H1 (cell line): ENCODE measurements at regions not wholly inside any gene's neighbourhood (a gene's known extent, or its start where the extent isn't known, plus 50 kb on each side); places are given as distances from the start of the nearest gene placed in this dataset.

Source experiments
- CTCF ChIA-PET: fragments of 300-600 bp; sonication (Branson Sonifier 250); formaldehyde crosslinking; loops from one replicate; lab custom pipeline; 2021; ENCODE audit not compliant: partially characterized antibody; lab: Charles Lee
- POLR2A ChIA-PET: fragments of 300-600 bp; sonication (Branson Sonifier 250); formaldehyde crosslinking; loops from one replicate; lab custom pipeline; 2021; ENCODE audit warnings: inconsistent platforms; ENCODE audit not compliant: partially characterized antibody; lab: Charles Lee
- DNase-seq, 2 experiments: peaks; one replicate each; pipeline versions ENCODE4 v3.0.0 to v3.0.0-alpha.2; 2010 to 2022; ENCODE audit warnings: low spot score in 2 of 2, low read depth in 1 of 2, mixed read lengths in 1 of 2
- FAIRE-seq: peaks from 2 replicates; lab custom pipeline; 2011; peaks lifted over from hg19 to GRCh38; lab: Jason Lieb, UNC
- H2AFZ ChIP-seq: 2 replicates; pipeline ENCODE4 v1.8.1; 2012; ENCODE audit warnings: low read length, inconsistent platforms
- H2AK5ac ChIP-seq: 2 replicates; pipeline ENCODE4 v1.6.1; 2013; ENCODE audit warnings: low read depth, low read length
- H2BK120ac ChIP-seq: replicated peaks from 2 replicates; pipeline ENCODE3; 2013; ENCODE audit warnings: low read depth, low read length, inconsistent platforms
- H2BK12ac ChIP-seq: 2 replicates; pipeline ENCODE4 v1.6.1; 2013; ENCODE audit warnings: low read depth, low read length
- H2BK15ac ChIP-seq: 2 replicates; pipeline ENCODE4 v1.6.1; 2013; ENCODE audit warnings: low read length
- H2BK20ac ChIP-seq: 2 replicates; pipeline ENCODE4 v1.6.1; 2013; ENCODE audit warnings: low read length
- H2BK5ac ChIP-seq: 2 replicates; pipeline ENCODE4 v1.6.1; 2013; ENCODE audit warnings: low read depth, low read length
- H3K14ac ChIP-seq: 2 replicates; pipeline ENCODE4 v1.6.1; 2013; ENCODE audit warnings: inconsistent platforms; ENCODE audit not compliant: insufficient read length
- H3K18ac ChIP-seq: 2 replicates; pipeline ENCODE4 v1.6.1; 2013; ENCODE audit warnings: low read length; ENCODE audit errors: extremely low read depth
- H3K23ac ChIP-seq: 2 replicates; pipeline ENCODE4 v1.6.1; 2013; ENCODE audit warnings: inconsistent platforms; ENCODE audit not compliant: insufficient read length
- H3K23me2 ChIP-seq: 2 replicates; pipeline ENCODE4 v1.6.1; 2013; ENCODE audit warnings: low read depth, low read length
- H3K27ac ChIP-seq: 2 replicates; pipeline ENCODE4 v1.6.1; 2011; ENCODE audit warnings: low read depth, low read length, inconsistent platforms
- H3K27me3 ChIP-seq, 4 experiments: replicated peaks in 1 of 4; 1 replicate in 1 of 4; 2 replicates in 3 of 4; pipeline versions ENCODE4 v1.6.1 to v1.8.1; 2011 to 2013; ENCODE audit warnings: low read length in 3 of 4, mild to moderate bottlenecking in 3 of 4, inconsistent platforms in 2 of 4, mixed read lengths in 2 of 4, moderate library complexity in 1 of 4; ENCODE audit not compliant: control insufficient read depth in 3 of 4, insufficient read depth in 3 of 4; ENCODE audit errors: extremely low read depth in 1 of 4
- H3K36me3 ChIP-seq, 4 experiments: 2 replicates each; pipeline versions ENCODE4 v1.6.1 to v1.8.1; 2011 to 2013; ENCODE audit warnings: mild to moderate bottlenecking in 4 of 4, low read length in 3 of 4, moderate library complexity in 2 of 4, control low read depth in 1 of 4, inconsistent platforms in 1 of 4; ENCODE audit not compliant: insufficient read depth in 4 of 4, control insufficient read depth in 2 of 4
- H3K4ac ChIP-seq: replicated peaks from 2 replicates; pipeline ENCODE3; 2013; ENCODE audit warnings: low read length, low read depth, mixed read lengths, inconsistent platforms; ENCODE audit not compliant: insufficient read length
- H3K4me1 ChIP-seq, 4 experiments: replicated peaks in 1 of 4; 1 replicate in 1 of 4; 2 replicates in 3 of 4; pipeline versions ENCODE4 v1.6.1 to v1.8.1; 2011 to 2013; ENCODE audit warnings: low read length in 3 of 4, inconsistent platforms in 2 of 4, mixed read lengths in 1 of 4; ENCODE audit not compliant: insufficient read depth in 4 of 4, control insufficient read depth in 3 of 4
- H3K4me2 ChIP-seq, 2 experiments: 2 replicates each; pipeline versions ENCODE4 v1.6.1 to v1.8.1; 2011 to 2013; ENCODE audit warnings: low read depth in 2 of 2, low read length in 2 of 2, control low read depth in 1 of 2, inconsistent platforms in 1 of 2, mild to moderate bottlenecking in 1 of 2; ENCODE audit not compliant: insufficient read depth in 1 of 2
- H3K4me3 ChIP-seq, 4 experiments: fragments of 200-600, 300-600 bp in 1 of 4; sonication (generic), shearing (Covaris generic), sonication (Bioruptor Twin) in 1 of 4; 2 replicates each; pipeline versions ENCODE4 v1.5.1 to v1.8.1; 2011 to 2016; ENCODE audit warnings: low read length in 4 of 4, low read depth in 3 of 4, control low read depth in 2 of 4, inconsistent platforms in 2 of 4, mild to moderate bottlenecking in 2 of 4, mixed read lengths in 1 of 4, moderate library complexity in 1 of 4; ENCODE audit not compliant: insufficient read depth in 2 of 4; ENCODE audit errors: extremely low read depth in 1 of 4
- H3K56ac ChIP-seq: replicated peaks from 2 replicates; pipeline ENCODE3; 2013; ENCODE audit warnings: low read depth, mild to moderate bottlenecking, mixed read lengths, low read length, inconsistent platforms; ENCODE audit not compliant: insufficient read length
- H3K79me1 ChIP-seq: 2 replicates; pipeline ENCODE4 v1.6.1; 2013; ENCODE audit warnings: low read depth, low read length, control low read depth
- H3K79me2 ChIP-seq, 2 experiments: 2 replicates each; pipeline versions ENCODE4 v1.6.1 to v1.8.1; 2012 to 2013; ENCODE audit warnings: low read length in 2 of 2, mild to moderate bottlenecking in 2 of 2, inconsistent platforms in 1 of 2; ENCODE audit not compliant: insufficient read depth in 2 of 2, control insufficient read depth in 1 of 2
- H3K9ac ChIP-seq, 4 experiments: replicated peaks in 1 of 4; 1 replicate in 1 of 4; 2 replicates in 3 of 4; pipeline versions ENCODE4 v1.6.1 to v1.8.1; 2011 to 2013; ENCODE audit warnings: low read depth in 3 of 4, low read length in 3 of 4, control low read depth in 2 of 4, mild to moderate bottlenecking in 2 of 4, moderate library complexity in 2 of 4, inconsistent platforms in 1 of 4; ENCODE audit errors: extremely low read depth in 1 of 4
- H3K9me3 ChIP-seq, 2 experiments: 2 replicates each; pipeline versions ENCODE4 v1.6.1 to v1.8.1; 2012 to 2013; ENCODE audit warnings: mild to moderate bottlenecking in 2 of 2, moderate library complexity in 2 of 2, control low read depth in 1 of 2, inconsistent platforms in 1 of 2, low read depth in 1 of 2, low read length in 1 of 2, mixed read lengths in 1 of 2; ENCODE audit not compliant: insufficient read depth in 2 of 2
- H4K20me1 ChIP-seq, 2 experiments: replicated peaks in 1 of 2; 2 replicates each; pipeline versions ENCODE3 to v1.8.1; 2011 to 2013; ENCODE audit warnings: inconsistent platforms in 2 of 2, low read length in 2 of 2, mild to moderate bottlenecking in 1 of 2; ENCODE audit not compliant: insufficient read depth in 2 of 2, control insufficient read depth in 1 of 2
- H4K5ac ChIP-seq: 2 replicates; pipeline ENCODE4 v1.6.1; 2013; ENCODE audit warnings: low read length, low read depth, mixed read lengths, inconsistent platforms; ENCODE audit not compliant: insufficient read length
- H4K8ac ChIP-seq: 2 replicates; pipeline ENCODE4 v1.8.0; 2013; ENCODE audit warnings: mild to moderate bottlenecking, moderate library complexity, low read length, inconsistent platforms; ENCODE audit not compliant: insufficient read depth; ENCODE audit errors: extremely low read depth
- H4K91ac ChIP-seq: replicated peaks from 2 replicates; pipeline ENCODE3; 2013; ENCODE audit warnings: low read length, mixed read lengths, inconsistent platforms; ENCODE audit not compliant: insufficient read length
- CBX5 ChIP-seq: fragments of 300-800, 300-1000 bp; sonication (generic); IDR thresholded peaks from 2 replicates; pipeline ENCODE4 v1.7.1; 2016; ENCODE audit warnings: antibody characterized with exemption, low read length, low read depth
- CBX8 ChIP-seq: fragments of 300-800, 300-1000 bp; sonication (generic); IDR thresholded peaks from 2 replicates; pipeline ENCODE4 v1.7.1; 2016; ENCODE audit warnings: low read depth, low read length, borderline replicate concordance
- GABPA ChIP-seq: IDR thresholded peaks from 2 replicates; pipeline ENCODE4 v1.6.1; 2011; ENCODE audit warnings: mild to moderate bottlenecking, low read length, moderate library complexity, borderline replicate concordance; ENCODE audit not compliant: insufficient read depth
- HDAC2 ChIP-seq, 2 experiments: fragments of 300-600 bp in 1 of 2; sonication (generic) in 1 of 2; IDR thresholded peaks; 2 replicates each; pipeline ENCODE4 v1.6.1; 2011 to 2012; ENCODE audit warnings: low read depth in 2 of 2, low read length in 2 of 2, mild to moderate bottlenecking in 2 of 2, moderate library complexity in 2 of 2, borderline replicate concordance in 1 of 2, inconsistent platforms in 1 of 2
- KDM4A ChIP-seq: IDR thresholded peaks from one replicate; pipeline ENCODE4 v1.7.1; 2012; ENCODE audit warnings: low read depth, mild to moderate bottlenecking, moderate library complexity, low read length, inconsistent platforms; ENCODE audit not compliant: severe bottlenecking
- POU5F1 ChIP-seq: IDR thresholded peaks from 2 replicates; pipeline ENCODE4 v1.6.1; 2011; ENCODE audit warnings: low read depth, mild to moderate bottlenecking, low read length, moderate library complexity
- RAD21 ChIP-seq, 2 experiments: IDR thresholded peaks in 1 of 2; conservative IDR thresholded peaks in 1 of 2; 2 replicates each; pipeline ENCODE4 v1.6.1; 2011; ENCODE audit warnings: low read depth in 2 of 2, low read length in 2 of 2, improper control_type of control experiment in 1 of 2, inconsistent platforms in 1 of 2, mild to moderate bottlenecking in 1 of 2, moderate library complexity in 1 of 2
- SRF ChIP-seq: IDR thresholded peaks from 2 replicates; pipeline ENCODE4 v1.6.1; 2011; ENCODE audit warnings: mild to moderate bottlenecking, low read depth, low read length, moderate library complexity
- SUZ12 ChIP-seq: fragments of 200-600 bp; sonication (generic); IDR thresholded peaks from 2 replicates; pipeline ENCODE4 v1.6.1; 2012; ENCODE audit warnings: mild to moderate bottlenecking, inconsistent platforms, low read length, moderate library complexity, mixed read lengths
- whole genome bisulfite sequencing, 2 experiments: shearing (Covaris generic) in 1 of 2; methylation state at CpG; one replicate each; pipeline versions ENCODE4 v1.1.6 to v1.1.7; 2013 to 2015; ENCODE audit warnings: low lambda C conversion rate in 2 of 2, mixed read lengths in 2 of 2, inconsistent platforms in 1 of 2, low coverage in 1 of 2, missing lambda C conversion rate in 1 of 2; ENCODE audit not compliant: insufficient replicate concordance in 2 of 2, insufficient coverage in 1 of 2, insufficient read length in 1 of 2; ENCODE audit errors: extremely low coverage in 1 of 2, missing lambda C conversion rate in 1 of 2; 5-methylcytosine and 5-hydroxymethylcytosine counted together

DNA sequence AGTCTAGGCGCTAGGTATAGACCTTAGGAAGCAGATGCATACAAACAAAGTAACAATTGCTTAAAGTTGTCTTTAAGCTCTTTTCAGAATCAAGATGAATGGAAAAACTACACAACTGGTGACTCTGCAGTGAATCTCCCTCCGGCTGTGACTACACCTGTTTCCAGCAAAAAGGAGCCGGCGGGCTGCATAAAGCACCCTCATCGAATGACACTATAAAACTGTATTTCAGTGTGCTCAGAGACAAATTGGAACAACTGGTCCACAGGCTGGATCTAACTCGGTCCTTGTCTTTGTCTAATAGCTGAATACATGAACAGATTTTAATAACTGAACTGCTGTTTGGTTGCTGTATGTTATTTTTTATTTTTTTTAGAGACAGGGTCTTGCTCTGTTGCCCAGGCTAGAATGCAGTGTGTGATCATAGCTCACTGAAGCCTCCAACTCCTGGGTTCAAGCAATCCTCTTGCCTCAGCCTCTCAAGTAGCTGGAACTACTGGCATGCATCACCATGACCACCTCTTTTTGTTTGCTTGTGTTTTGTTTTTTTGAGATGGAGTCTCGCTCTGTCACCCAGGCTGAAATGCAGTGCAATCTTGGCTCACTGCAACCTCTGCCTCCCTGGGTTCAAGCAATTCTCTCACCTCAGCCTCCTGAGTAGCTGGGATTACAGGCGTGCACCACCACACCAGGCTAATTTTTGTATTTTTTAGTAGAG lies 64.2 kb upstream of the SVIL start:
- TF ChIP-seq SUZ12 (no peak), KDM4A (no peak), RAD21 (IDR thresholded peaks at IDR 0.05 in 1 of 2, conservative IDR thresholded peaks at IDR 0.05 in 1 of 2; ENCODE audit: low read depth in 2 of 2, low read length in 2 of 2) (no peak), SRF (no peak), CBX5 (no peak), POU5F1 (no peak), CBX8 (no peak), GABPA (no peak), HDAC2 (IDR thresholded peaks at IDR 0.05; ENCODE audit: borderline replicate concordance in 1 of 2, low read depth in 2 of 2, low read length in 2 of 2) (no peak)
- H3K4ac ChIP-seq: no peak overlapping the region
- H3K4me1 ChIP-seq: peaks cover 0 to 4% (median 2%) of the 10 kb centered on the region in 4 experiments; a peak in 2 of 7 replicates
- no peak overlapping the region for H3K4me3 ChIP-seq
- no peak overlapping the region for H3K4me2 ChIP-seq
- no peaks in the 10 kb centered on the region for H3K27me3 ChIP-seq
- H2BK120ac ChIP-seq: no peak overlapping the region
- H2BK5ac ChIP-seq: no peak overlapping the region
- H3K79me2 ChIP-seq: no peaks in the 10 kb centered on the region
- no peak overlapping the region for H2AK5ac ChIP-seq
- no peak overlapping the region for H3K14ac ChIP-seq
- no peak overlapping the region for H2BK12ac ChIP-seq
- no peak overlapping the region for H4K91ac ChIP-seq
- DNase-seq: no peak
- H3K18ac ChIP-seq: no peak overlapping the region
- no peak overlapping the region for H3K27ac ChIP-seq
- peaks cover 3% of the 10 kb centered on the region; the same call in 1 of the 2 replicates for H3K79me1 ChIP-seq
- peaks cover 0 to 1% of the 10 kb centered on the region in 2 experiments for H4K20me1 ChIP-seq
- H4K8ac ChIP-seq: no peak overlapping the region
- H3K23ac ChIP-seq: no peak overlapping the region
- H3K9ac ChIP-seq: no peak overlapping the region
- H4K5ac ChIP-seq: no peak overlapping the region
- ChIA-PET CTCF (interaction anchor here (0.5 to 0.8 kb wide), 3 partner anchors 10 to 239 kb away, joined by 3 to 5 read pairs (median 3); no protein-coding TSS in a partner anchor), POLR2A (interaction anchor here (1.6 kb wide), 1 partner anchor 10 kb away, joined by 5 read pairs; no protein-coding TSS in a partner anchor)
- no peak overlapping the region for H3K56ac ChIP-seq
- no peaks in the 10 kb centered on the region for H3K23me2 ChIP-seq
- H3K9me3 ChIP-seq: peaks cover 0 to 10% of the 10 kb centered on the region in 2 experiments; a peak in 2 of 4 replicates
- FAIRE-seq: no peak
- 86% methylated on average over 8 of the region's 8 CpGs; no CpG with 5 or more reads in 1 of the 2 experiments for WGBS, 2 experiments
- no peak overlapping the region for H2AFZ ChIP-seq
- H3K36me3 ChIP-seq: no peaks in the 10 kb centered on the region; a peak in 2 of 8 replicates
- H2BK15ac ChIP-seq: no peak overlapping the region
- no peak overlapping the region for H2BK20ac ChIP-seq
